HEK293 (cell line): ENCODE measurements at regions not wholly inside any gene's neighbourhood (a gene's known extent, or its start where the extent isn't known, plus 50 kb on each side); places are given as distances from the start of the nearest gene placed in this dataset.

Experiments
- CTCF ChIA-PET: fragments of 350-600 bp; formaldehyde crosslinking; extraction: SDS; loops from one replicate; lab custom pipeline; 2021; ENCODE audit warnings: antibody characterized with exemption; lab: Yijun Ruan, JAX
- POLR2A ChIA-PET: fragments of 300-600 bp; formaldehyde crosslinking; extraction: SDS; loops from one replicate; lab custom pipeline; 2020; ENCODE audit warnings: antibody characterized with exemption, inconsistent platforms; lab: Yijun Ruan, JAX
- H3K27ac ChIP-seq: fragments of 200-500 bp; sonication (Bioruptor generic); 2 replicates; pipeline ENCODE4 v1.5.1; 2014; ENCODE audit warnings: low read depth, low read length, control low read depth, inconsistent platforms; ENCODE audit errors: extremely low read depth
- H3K36me3 ChIP-seq, 2 experiments: fragments of 200-500 bp in 1 of 2; sonication (Bioruptor generic) in 1 of 2; 1 replicate in 1 of 2; 2 replicates in 1 of 2; pipeline ENCODE4 v1.5.1; 2014 to 2017; ENCODE audit warnings: inconsistent platforms in 2 of 2, low read length in 2 of 2; ENCODE audit not compliant: control insufficient read depth in 2 of 2, insufficient read depth in 1 of 2
- H3K4me1 ChIP-seq: fragments of 200-500 bp; sonication (Bioruptor generic); 2 replicates; pipeline ENCODE4 v1.5.1; 2014; ENCODE audit warnings: mild to moderate bottlenecking, low read length, inconsistent platforms; ENCODE audit not compliant: control insufficient read depth, insufficient read depth
- H3K4me3 ChIP-seq: 2 replicates; pipeline ENCODE4 v1.5.1; 2011; ENCODE audit warnings: low read depth, mild to moderate bottlenecking, control low read depth, low read length, moderate library complexity
- H3K9me3 ChIP-seq: fragments of 200-500 bp; sonication (Bioruptor generic); 2 replicates; pipeline ENCODE4 v1.5.1; 2014; ENCODE audit warnings: low read depth, low read length, inconsistent platforms; ENCODE audit not compliant: control insufficient read depth, insufficient read depth
- BCL11A ChIP-seq: fragments of 450-650 bp; formaldehyde crosslinking; IDR thresholded peaks from 2 replicates; pipeline ENCODE4 v1.5.1; 2016; ENCODE audit warnings: low read depth, missing biosample characterization, missing genetic modification characterization
- BCL11B ChIP-seq: fragments of 450-650 bp; formaldehyde crosslinking; IDR thresholded peaks from 2 replicates; pipeline ENCODE4 v1.5.1; 2016; ENCODE audit warnings: low read depth, missing biosample characterization, missing genetic modification characterization
- GLI2 ChIP-seq: fragments of 450-650 bp; formaldehyde crosslinking; IDR thresholded peaks from 2 replicates; pipeline ENCODE4; 2017; ENCODE audit warnings: missing biosample characterization, missing genetic modification characterization, low read depth, borderline replicate concordance
- MZF1 ChIP-seq: fragments of 450-650 bp; formaldehyde crosslinking; IDR thresholded peaks from 2 replicates; pipeline ENCODE4 v1.5.1; 2017; ENCODE audit warnings: missing biosample characterization, missing genetic modification characterization, borderline replicate concordance
- SALL2 ChIP-seq: fragments of 450-650 bp; formaldehyde crosslinking; IDR thresholded peaks from 2 replicates; pipeline ENCODE4 v1.5.0; 2017; ENCODE audit warnings: missing biosample characterization, mild to moderate bottlenecking, missing genetic modification characterization, borderline replicate concordance
- SP3 ChIP-seq: fragments of 450-650 bp; formaldehyde crosslinking; IDR thresholded peaks from 2 replicates; pipeline ENCODE4 v1.5.1; 2016; ENCODE audit warnings: missing biosample characterization, missing genetic modification characterization
- WT1 ChIP-seq: fragments of 450-650 bp; formaldehyde crosslinking; IDR thresholded peaks from 2 replicates; pipeline ENCODE4 v1.5.1; 2016; ENCODE audit warnings: missing biosample characterization, missing genetic modification characterization
- ZBTB20 ChIP-seq: fragments of 450-650 bp; formaldehyde crosslinking; IDR thresholded peaks from 2 replicates; pipeline ENCODE4 v1.5.1; 2016; ENCODE audit warnings: missing biosample characterization, missing genetic modification characterization
- ZEB2 ChIP-seq: fragments of 450-650 bp; formaldehyde crosslinking; IDR thresholded peaks from 2 replicates; pipeline ENCODE4 v1.5.1; 2016; ENCODE audit warnings: missing biosample characterization, missing genetic modification characterization
- ZFP37 ChIP-seq: fragments of 450-650 bp; formaldehyde crosslinking; IDR thresholded peaks from 2 replicates; pipeline ENCODE4 v1.5.1; 2016; ENCODE audit warnings: missing biosample characterization, missing genetic modification characterization
- ZNF560 ChIP-seq: fragments of 450-650 bp; formaldehyde crosslinking; IDR thresholded peaks from 2 replicates; pipeline ENCODE4 v1.5.1; 2017; ENCODE audit warnings: missing biosample characterization, missing genetic modification characterization, borderline replicate concordance
- ZNF600 ChIP-seq: fragments of 450-650 bp; formaldehyde crosslinking; IDR thresholded peaks from 2 replicates; pipeline ENCODE4 v1.5.1; 2016; ENCODE audit warnings: missing biosample characterization, missing genetic modification characterization
- ZNF623 ChIP-seq: fragments of 450-650 bp; formaldehyde crosslinking; IDR thresholded peaks from 2 replicates; pipeline ENCODE4 v1.5.1; 2016; ENCODE audit warnings: missing biosample characterization, missing genetic modification characterization
- ZNF629 ChIP-seq: fragments of 450-650 bp; formaldehyde crosslinking; IDR thresholded peaks from 2 replicates; pipeline ENCODE4 v1.5.1; 2017; ENCODE audit warnings: missing biosample characterization, missing genetic modification characterization
- TF ChIP-seq, protein P1 (sequence below): fragments of 450-650 bp; formaldehyde crosslinking; IDR thresholded peaks from 2 replicates; pipeline ENCODE4 v1.5.1; 2016; ENCODE audit warnings: missing biosample characterization, missing genetic modification characterization
- TF ChIP-seq, protein P2 (sequence below): fragments of 450-650 bp; formaldehyde crosslinking; IDR thresholded peaks from 2 replicates; pipeline ENCODE4 v1.5.1; 2016; ENCODE audit warnings: missing biosample characterization, missing genetic modification characterization
- TF ChIP-seq, protein P3 (sequence below): fragments of 450-650 bp; formaldehyde crosslinking; IDR thresholded peaks from 2 replicates; pipeline ENCODE4 v1.5.1; 2016; ENCODE audit warnings: missing biosample characterization, missing genetic modification characterization, borderline replicate concordance
- TF ChIP-seq, protein P4 (sequence below): fragments of 450-650 bp; formaldehyde crosslinking; IDR thresholded peaks from 2 replicates; pipeline ENCODE4 v1.5.1; 2016; ENCODE audit warnings: missing biosample characterization, missing genetic modification characterization

DNA sequence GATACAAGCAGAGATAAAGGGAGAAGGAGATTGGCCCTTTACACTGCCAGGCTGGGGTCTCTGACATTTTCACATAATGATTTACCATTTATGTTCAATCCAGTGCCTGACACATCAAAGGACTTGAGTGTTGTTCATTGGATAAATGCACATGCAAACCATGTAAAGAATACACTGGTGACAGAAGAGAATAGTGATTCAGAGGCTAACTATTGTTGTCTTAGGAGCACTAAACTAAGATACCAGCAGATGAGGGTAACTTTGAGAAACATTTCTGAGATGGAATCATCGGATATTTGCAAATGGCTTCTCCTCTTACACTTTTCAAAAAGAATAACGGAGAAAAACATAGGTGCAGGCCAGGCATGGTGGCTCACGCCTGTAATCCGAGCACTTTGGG lies 67.3 kb upstream of the HHIP start (continued):
- TF ChIP-seq ZNF600 (tag by site-specific recombination) (no peak), BCL11A (no peak), ZNF560 (tag by site-specific recombination) (no peak), GLI2 (tag by site-specific recombination) (no peak), ZNF623 (tag by site-specific recombination) (no peak), ZEB2 (tag by site-specific recombination) (no peak), MZF1 (no peak), BCL11B (tag by site-specific recombination) (no peak), ZFP37 (no peak)
- TF ChIP-seq, protein P1, sequence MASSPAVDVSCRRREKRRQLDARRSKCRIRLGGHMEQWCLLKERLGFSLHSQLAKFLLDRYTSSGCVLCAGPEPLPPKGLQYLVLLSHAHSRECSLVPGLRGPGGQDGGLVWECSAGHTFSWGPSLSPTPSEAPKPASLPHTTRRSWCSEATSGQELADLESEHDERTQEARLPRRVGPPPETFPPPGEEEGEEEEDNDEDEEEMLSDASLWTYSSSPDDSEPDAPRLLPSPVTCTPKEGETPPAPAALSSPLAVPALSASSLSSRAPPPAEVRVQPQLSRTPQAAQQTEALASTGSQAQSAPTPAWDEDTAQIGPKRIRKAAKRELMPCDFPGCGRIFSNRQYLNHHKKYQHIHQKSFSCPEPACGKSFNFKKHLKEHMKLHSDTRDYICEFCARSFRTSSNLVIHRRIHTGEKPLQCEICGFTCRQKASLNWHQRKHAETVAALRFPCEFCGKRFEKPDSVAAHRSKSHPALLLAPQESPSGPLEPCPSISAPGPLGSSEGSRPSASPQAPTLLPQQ (tag by site-specific recombination), result no peak
- TF ChIP-seq, protein P2, sequence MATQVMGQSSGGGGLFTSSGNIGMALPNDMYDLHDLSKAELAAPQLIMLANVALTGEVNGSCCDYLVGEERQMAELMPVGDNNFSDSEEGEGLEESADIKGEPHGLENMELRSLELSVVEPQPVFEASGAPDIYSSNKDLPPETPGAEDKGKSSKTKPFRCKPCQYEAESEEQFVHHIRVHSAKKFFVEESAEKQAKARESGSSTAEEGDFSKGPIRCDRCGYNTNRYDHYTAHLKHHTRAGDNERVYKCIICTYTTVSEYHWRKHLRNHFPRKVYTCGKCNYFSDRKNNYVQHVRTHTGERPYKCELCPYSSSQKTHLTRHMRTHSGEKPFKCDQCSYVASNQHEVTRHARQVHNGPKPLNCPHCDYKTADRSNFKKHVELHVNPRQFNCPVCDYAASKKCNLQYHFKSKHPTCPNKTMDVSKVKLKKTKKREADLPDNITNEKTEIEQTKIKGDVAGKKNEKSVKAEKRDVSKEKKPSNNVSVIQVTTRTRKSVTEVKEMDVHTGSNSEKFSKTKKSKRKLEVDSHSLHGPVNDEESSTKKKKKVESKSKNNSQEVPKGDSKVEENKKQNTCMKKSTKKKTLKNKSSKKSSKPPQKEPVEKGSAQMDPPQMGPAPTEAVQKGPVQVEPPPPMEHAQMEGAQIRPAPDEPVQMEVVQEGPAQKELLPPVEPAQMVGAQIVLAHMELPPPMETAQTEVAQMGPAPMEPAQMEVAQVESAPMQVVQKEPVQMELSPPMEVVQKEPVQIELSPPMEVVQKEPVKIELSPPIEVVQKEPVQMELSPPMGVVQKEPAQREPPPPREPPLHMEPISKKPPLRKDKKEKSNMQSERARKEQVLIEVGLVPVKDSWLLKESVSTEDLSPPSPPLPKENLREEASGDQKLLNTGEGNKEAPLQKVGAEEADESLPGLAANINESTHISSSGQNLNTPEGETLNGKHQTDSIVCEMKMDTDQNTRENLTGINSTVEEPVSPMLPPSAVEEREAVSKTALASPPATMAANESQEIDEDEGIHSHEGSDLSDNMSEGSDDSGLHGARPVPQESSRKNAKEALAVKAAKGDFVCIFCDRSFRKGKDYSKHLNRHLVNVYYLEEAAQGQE (tag by site-specific recombination), result no peak

DNA sequence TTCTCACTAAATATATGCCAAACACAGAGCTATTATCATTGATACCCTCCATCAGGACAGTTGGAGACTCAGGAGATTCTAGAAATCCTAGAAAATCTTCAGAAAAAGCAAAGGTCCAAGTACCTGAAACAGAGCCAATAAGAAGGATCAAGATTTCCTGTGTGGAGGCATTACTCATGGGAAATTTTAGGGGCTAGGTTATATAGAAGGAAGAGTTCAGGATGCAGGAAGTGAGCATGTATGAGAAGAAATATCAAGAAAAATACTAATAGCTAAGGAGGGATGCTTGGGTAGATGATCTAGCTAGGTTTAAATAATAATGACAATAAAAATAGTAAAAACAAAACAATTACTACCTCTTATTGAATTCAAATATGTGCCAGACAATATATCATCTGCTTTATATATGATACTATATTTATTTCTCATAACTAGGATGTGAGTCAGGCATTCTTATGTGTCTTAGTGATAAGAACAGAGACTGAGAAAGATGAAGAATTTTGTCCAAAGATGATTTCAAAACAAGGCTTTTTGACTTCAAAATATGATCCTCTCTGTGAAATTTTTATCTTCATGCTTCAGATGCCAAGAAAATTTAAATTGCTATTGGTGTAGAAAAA lies 66.4 kb upstream of the HHIP start:
- no peak overlapping the region for H3K27ac ChIP-seq
- H3K4me1 ChIP-seq, result no peaks in the 10 kb centered on the region
- ChIA-PET CTCF (interaction anchor here (0.7 kb wide), 1 partner anchor 75 kb away, joined by 10 read pairs; no protein-coding TSS in a partner anchor), POLR2A (no interaction called here)
- no peaks in the 10 kb centered on the region for H3K9me3 ChIP-seq
- H3K36me3 ChIP-seq, result no peaks in the 10 kb centered on the region
- H3K4me3 ChIP-seq, result no peak overlapping the region
- no peak for TF ChIP-seq WT1 (tag by site-specific recombination)
- TF ChIP-seq, protein P3, sequence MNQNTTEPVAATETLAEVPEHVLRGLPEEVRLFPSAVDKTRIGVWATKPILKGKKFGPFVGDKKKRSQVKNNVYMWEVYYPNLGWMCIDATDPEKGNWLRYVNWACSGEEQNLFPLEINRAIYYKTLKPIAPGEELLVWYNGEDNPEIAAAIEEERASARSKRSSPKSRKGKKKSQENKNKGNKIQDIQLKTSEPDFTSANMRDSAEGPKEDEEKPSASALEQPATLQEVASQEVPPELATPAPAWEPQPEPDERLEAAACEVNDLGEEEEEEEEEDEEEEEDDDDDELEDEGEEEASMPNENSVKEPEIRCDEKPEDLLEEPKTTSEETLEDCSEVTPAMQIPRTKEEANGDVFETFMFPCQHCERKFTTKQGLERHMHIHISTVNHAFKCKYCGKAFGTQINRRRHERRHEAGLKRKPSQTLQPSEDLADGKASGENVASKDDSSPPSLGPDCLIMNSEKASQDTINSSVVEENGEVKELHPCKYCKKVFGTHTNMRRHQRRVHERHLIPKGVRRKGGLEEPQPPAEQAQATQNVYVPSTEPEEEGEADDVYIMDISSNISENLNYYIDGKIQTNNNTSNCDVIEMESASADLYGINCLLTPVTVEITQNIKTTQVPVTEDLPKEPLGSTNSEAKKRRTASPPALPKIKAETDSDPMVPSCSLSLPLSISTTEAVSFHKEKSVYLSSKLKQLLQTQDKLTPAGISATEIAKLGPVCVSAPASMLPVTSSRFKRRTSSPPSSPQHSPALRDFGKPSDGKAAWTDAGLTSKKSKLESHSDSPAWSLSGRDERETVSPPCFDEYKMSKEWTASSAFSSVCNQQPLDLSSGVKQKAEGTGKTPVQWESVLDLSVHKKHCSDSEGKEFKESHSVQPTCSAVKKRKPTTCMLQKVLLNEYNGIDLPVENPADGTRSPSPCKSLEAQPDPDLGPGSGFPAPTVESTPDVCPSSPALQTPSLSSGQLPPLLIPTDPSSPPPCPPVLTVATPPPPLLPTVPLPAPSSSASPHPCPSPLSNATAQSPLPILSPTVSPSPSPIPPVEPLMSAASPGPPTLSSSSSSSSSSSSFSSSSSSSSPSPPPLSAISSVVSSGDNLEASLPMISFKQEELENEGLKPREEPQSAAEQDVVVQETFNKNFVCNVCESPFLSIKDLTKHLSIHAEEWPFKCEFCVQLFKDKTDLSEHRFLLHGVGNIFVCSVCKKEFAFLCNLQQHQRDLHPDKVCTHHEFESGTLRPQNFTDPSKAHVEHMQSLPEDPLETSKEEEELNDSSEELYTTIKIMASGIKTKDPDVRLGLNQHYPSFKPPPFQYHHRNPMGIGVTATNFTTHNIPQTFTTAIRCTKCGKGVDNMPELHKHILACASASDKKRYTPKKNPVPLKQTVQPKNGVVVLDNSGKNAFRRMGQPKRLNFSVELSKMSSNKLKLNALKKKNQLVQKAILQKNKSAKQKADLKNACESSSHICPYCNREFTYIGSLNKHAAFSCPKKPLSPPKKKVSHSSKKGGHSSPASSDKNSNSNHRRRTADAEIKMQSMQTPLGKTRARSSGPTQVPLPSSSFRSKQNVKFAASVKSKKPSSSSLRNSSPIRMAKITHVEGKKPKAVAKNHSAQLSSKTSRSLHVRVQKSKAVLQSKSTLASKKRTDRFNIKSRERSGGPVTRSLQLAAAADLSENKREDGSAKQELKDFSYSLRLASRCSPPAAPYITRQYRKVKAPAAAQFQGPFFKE, result no peak
- no peak for TF ChIP-seq ZBTB20 (tag by site-specific recombination)
- no peak for TF ChIP-seq SP3
- TF ChIP-seq, protein P1 (tag by site-specific recombination), result no peak
- TF ChIP-seq SALL2, result no peak
- no peak for TF ChIP-seq ZNF629 (tag by site-specific recombination)
- TF ChIP-seq, protein P4, sequence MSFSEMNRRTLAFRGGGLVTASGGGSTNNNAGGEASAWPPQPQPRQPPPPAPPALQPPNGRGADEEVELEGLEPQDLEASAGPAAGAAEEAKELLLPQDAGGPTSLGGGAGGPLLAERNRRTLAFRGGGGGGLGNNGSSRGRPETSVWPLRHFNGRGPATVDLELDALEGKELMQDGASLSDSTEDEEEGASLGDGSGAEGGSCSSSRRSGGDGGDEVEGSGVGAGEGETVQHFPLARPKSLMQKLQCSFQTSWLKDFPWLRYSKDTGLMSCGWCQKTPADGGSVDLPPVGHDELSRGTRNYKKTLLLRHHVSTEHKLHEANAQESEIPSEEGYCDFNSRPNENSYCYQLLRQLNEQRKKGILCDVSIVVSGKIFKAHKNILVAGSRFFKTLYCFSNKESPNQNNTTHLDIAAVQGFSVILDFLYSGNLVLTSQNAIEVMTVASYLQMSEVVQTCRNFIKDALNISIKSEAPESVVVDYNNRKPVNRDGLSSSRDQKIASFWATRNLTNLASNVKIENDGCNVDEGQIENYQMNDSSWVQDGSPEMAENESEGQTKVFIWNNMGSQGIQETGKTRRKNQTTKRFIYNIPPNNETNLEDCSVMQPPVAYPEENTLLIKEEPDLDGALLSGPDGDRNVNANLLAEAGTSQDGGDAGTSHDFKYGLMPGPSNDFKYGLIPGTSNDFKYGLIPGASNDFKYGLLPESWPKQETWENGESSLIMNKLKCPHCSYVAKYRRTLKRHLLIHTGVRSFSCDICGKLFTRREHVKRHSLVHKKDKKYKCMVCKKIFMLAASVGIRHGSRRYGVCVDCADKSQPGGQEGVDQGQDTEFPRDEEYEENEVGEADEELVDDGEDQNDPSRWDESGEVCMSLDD (tag by site-specific recombination), result no peak
